Liver (tissue), 3 donors: ENCODE measurements at regions not wholly inside any gene's neighbourhood (a gene's known extent, or its start where the extent isn't known, plus 50 kb on each side); places are given as distances from the start of the nearest gene placed in this dataset.

Experiments
- ATF3 ChIP-seq: IDR thresholded peaks from 2 replicates; pipeline ENCODE4 v1.6.1; 2016; ENCODE audit warnings: antibody characterized with exemption
- CTCF ChIP-seq: fragments of 150-350 bp; IDR thresholded peaks from 2 replicates; pipeline ENCODE4 v1.5.1; 2017; ENCODE audit warnings: improper control_type of control experiment, low read depth, low read length; ENCODE audit not compliant: missing input control
- GABPA ChIP-seq, 2 donors: IDR thresholded peaks in 1 of 2; conservative IDR thresholded peaks in 1 of 2; 2 replicates each; pipeline ENCODE4 v1.6.1; 2016; ENCODE audit warnings: antibody characterized with exemption in 2 of 2, mild to moderate bottlenecking in 1 of 2, moderate library complexity in 1 of 2
- donor health status: healthy.
- donor health status: healthy.

DNA sequence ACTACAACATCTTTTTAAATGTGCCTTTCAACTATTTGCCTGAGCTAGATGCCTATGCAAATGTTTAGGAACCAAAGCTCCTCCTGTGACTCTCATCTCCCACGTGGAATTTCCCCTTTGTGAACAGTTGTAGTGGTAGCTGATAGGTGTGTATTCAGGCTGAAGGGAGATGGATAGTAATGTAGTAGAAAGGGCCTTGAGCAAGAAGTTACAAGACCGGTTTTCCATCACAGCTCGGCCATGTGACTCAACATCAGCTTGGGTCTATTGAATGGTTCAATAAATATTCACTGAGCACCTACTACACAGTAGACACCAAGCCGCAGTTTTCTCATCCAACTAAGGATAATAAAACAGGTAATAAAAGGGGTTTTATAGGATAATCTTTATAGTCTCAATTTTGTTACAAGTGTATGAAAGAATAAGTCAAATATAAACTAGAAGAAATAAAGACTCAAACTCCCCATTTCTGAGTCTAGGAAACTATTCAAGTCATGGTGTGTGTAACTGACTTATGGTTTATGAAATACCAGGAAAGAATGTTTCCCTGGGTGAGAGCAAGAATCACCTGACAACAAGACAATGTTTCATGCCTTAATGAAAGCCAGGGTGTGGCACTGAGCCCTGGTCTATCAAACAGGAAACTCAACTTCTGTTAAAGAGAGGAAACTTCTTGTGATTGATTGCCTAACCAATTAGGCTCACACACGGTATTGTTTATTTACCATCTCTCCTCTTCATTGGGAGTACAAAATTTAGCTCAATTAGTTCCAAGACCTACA lies 187.1 kb upstream of the SPEF2 start:
- TF ChIP-seq CTCF (no peak), GABPA (IDR thresholded peaks at IDR 0.05 in 1 of 2, conservative IDR thresholded peaks at IDR 0.05 in 1 of 2) (no peak), ATF3 (no peak)
